Astrocyte (in vitro differentiated cells and primary cell): ENCODE measurements at regions not wholly inside any gene's neighbourhood (a gene's known extent, or its start where the extent isn't known, plus 50 kb on each side); places are given as distances from the start of the nearest gene placed in this dataset.
A peak's percentile ranks its signal among the peaks of the same experiment; 100 is the strongest.

ENCODE experiments used
- DNase-seq: peaks from one replicate; pipeline ENCODE4 v3.0.0-alpha.2; 2010; ENCODE audit warnings: low read depth
- FAIRE-seq: peaks from 2 replicates; lab custom pipeline; 2011; peaks lifted over from hg19 to GRCh38; lab: Jason Lieb, UNC
- H2AFZ ChIP-seq: 2 replicates; pipeline ENCODE4 v1.6.0; 2012; ENCODE audit warnings: low read depth, low read length, inconsistent platforms
- H3K27ac ChIP-seq: 2 replicates; pipeline ENCODE4 v1.5.1; 2011; ENCODE audit warnings: low read depth, low read length, inconsistent platforms
- H3K27me3 ChIP-seq: 2 replicates; pipeline ENCODE4 v1.6.0; 2011; ENCODE audit warnings: low read length, inconsistent platforms; ENCODE audit not compliant: insufficient read depth
- H3K36me3 ChIP-seq: 2 replicates; pipeline ENCODE4 v1.5.1; 2011; ENCODE audit warnings: low read length, inconsistent platforms; ENCODE audit not compliant: insufficient read depth
- H3K4me1 ChIP-seq: 2 replicates; pipeline ENCODE4 v1.5.1; 2011; ENCODE audit warnings: low read length, inconsistent platforms; ENCODE audit not compliant: insufficient read depth
- H3K4me2 ChIP-seq: 2 replicates; pipeline ENCODE4 v1.6.0; 2012; ENCODE audit warnings: low read length, inconsistent platforms
- H3K4me3 ChIP-seq: 2 replicates; pipeline ENCODE4 v1.5.1; 2011; ENCODE audit warnings: low read depth, mild to moderate bottlenecking, low read length, inconsistent platforms; ENCODE audit not compliant: insufficient read depth
- H3K79me2 ChIP-seq: 2 replicates; pipeline ENCODE4 v1.6.0; 2012; ENCODE audit warnings: mild to moderate bottlenecking, low read length, inconsistent platforms; ENCODE audit not compliant: insufficient read depth
- H3K9ac ChIP-seq: 2 replicates; pipeline ENCODE4 v1.6.0; 2012; ENCODE audit warnings: mild to moderate bottlenecking, low read length, inconsistent platforms
- H3K9me3 ChIP-seq: 2 replicates; pipeline ENCODE4 v1.5.1; 2012; ENCODE audit warnings: low read depth, mild to moderate bottlenecking, low read length, inconsistent platforms; ENCODE audit not compliant: insufficient read depth
- H4K20me1 ChIP-seq: 2 replicates; pipeline ENCODE4 v1.6.0; 2012; ENCODE audit warnings: low read length, inconsistent platforms; ENCODE audit not compliant: insufficient read depth
- H3K27ac Mint-ChIP-seq: one replicate; pipeline ENCODE4 v1.8.0; 2021; ENCODE audit warnings: mild to moderate bottlenecking, mixed read lengths; ENCODE audit not compliant: unreplicated experiment
- H3K27me3 Mint-ChIP-seq: one replicate; pipeline ENCODE4 v1.8.0; 2021; ENCODE audit warnings: low read depth, mixed read lengths; ENCODE audit not compliant: unreplicated experiment
- H3K36me3 Mint-ChIP-seq: one replicate; pipeline ENCODE4 v1.8.0; 2021; ENCODE audit warnings: low read depth, mixed read lengths; ENCODE audit not compliant: unreplicated experiment
- H3K4me1 Mint-ChIP-seq: one replicate; pipeline ENCODE4 v1.8.0; 2021; ENCODE audit warnings: low read depth, mixed read lengths; ENCODE audit not compliant: unreplicated experiment
- H3K4me3 Mint-ChIP-seq: one replicate; pipeline ENCODE4 v1.8.0; 2021; ENCODE audit warnings: mild to moderate bottlenecking, moderate library complexity, mixed read lengths; ENCODE audit not compliant: unreplicated experiment
- H3K9me3 Mint-ChIP-seq: one replicate; pipeline ENCODE4 v1.8.0; 2021; ENCODE audit warnings: mild to moderate bottlenecking, mixed read lengths; ENCODE audit not compliant: unreplicated experiment
- EZH2 ChIP-seq: IDR thresholded peaks from 2 replicates; pipeline ENCODE4 v1.6.1; 2012; ENCODE audit warnings: mild to moderate bottlenecking, low read length, inconsistent platforms; ENCODE audit not compliant: insufficient read depth
- TF ChIP-seq, protein P1 (sequence below): IDR thresholded peaks from 2 replicates; pipeline ENCODE4 v1.5.1; 2011; ENCODE audit warnings: low read depth, mild to moderate bottlenecking, inconsistent platforms, low read length, moderate library complexity; ENCODE audit not compliant: insufficient read depth

DNA sequence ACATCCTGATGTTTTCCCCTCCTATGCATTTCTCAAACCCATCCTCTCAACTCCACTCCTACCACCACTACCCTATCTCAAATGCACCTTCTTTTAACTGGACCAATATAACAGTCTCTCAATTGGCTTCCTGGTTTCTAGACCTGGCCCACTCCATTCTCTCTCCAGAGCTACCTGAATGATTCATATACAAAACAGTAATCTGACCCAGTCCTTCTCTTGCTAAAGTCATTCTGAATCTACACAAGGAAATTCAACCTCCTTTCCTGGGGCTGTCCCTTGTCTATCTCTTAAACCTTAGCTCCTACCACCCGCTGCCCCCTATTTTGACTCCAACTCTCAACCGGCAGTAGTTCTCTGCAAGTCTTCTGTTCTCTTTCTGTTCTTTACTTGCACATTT, 97.2 kb downstream of the PCSK1 start:
- H2AFZ ChIP-seq: peak overlapping the region; percentile 3

GRCh38 chr5:96333391-96333790, 99.7 kb downstream of the PCSK1 start:
- Histone ChIP-seq H3K9me3 (no peaks in the 10 kb centered on the region), H3K36me3 (no peaks in the 10 kb centered on the region), H2AFZ (no peak overlapping the region), H3K9ac (no peak overlapping the region), H3K27me3 (no peaks in the 10 kb centered on the region), H3K79me2 (no peaks in the 10 kb centered on the region), H3K4me3 (no peak overlapping the region), H3K4me2 (no peak overlapping the region), H3K27ac (no peak overlapping the region), H3K4me1 (peaks cover 14% of the 10 kb centered on the region), H4K20me1 (no peaks in the 10 kb centered on the region)
- Mint-ChIP-seq H3K27ac (peak overlapping the region; percentile 20), H3K27me3 (no peaks in the 10 kb centered on the region), H3K4me3 (no peak overlapping the region), H3K4me1 (peaks cover 24% of the 10 kb centered on the region), H3K9me3 (no peaks in the 10 kb centered on the region), H3K36me3 (no peaks in the 10 kb centered on the region)
- no peak for TF ChIP-seq EZH2
- TF ChIP-seq, protein P1, sequence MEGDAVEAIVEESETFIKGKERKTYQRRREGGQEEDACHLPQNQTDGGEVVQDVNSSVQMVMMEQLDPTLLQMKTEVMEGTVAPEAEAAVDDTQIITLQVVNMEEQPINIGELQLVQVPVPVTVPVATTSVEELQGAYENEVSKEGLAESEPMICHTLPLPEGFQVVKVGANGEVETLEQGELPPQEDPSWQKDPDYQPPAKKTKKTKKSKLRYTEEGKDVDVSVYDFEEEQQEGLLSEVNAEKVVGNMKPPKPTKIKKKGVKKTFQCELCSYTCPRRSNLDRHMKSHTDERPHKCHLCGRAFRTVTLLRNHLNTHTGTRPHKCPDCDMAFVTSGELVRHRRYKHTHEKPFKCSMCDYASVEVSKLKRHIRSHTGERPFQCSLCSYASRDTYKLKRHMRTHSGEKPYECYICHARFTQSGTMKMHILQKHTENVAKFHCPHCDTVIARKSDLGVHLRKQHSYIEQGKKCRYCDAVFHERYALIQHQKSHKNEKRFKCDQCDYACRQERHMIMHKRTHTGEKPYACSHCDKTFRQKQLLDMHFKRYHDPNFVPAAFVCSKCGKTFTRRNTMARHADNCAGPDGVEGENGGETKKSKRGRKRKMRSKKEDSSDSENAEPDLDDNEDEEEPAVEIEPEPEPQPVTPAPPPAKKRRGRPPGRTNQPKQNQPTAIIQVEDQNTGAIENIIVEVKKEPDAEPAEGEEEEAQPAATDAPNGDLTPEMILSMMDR: no peak
- FAIRE-seq (no peak), DNase-seq (no peak)

More for the DNA sequence above, 97.2 kb downstream of the PCSK1 start:
- H3K36me3 ChIP-seq: no peaks in the 10 kb centered on the region
- Mint-ChIP-seq H3K4me3 (no peak overlapping the region), H3K27ac (no peak overlapping the region), H3K9me3 (no peaks in the 10 kb centered on the region), H3K4me1 (peaks cover 6% of the 10 kb centered on the region), H3K27me3 (no peaks in the 10 kb centered on the region), H3K36me3 (no peaks in the 10 kb centered on the region)
- peak overlapping the region; percentile 62 for H3K4me2 ChIP-seq
- no peak for FAIRE-seq
- H3K9me3 ChIP-seq: no peaks in the 10 kb centered on the region
- H3K27ac ChIP-seq: peak overlapping the region; percentile 21
- no peak overlapping the region for H3K4me3 ChIP-seq
- peak overlapping the region; percentile 42 for H3K9ac ChIP-seq
- no peak for TF ChIP-seq EZH2
- TF ChIP-seq, protein P1: no peak
- DNase-seq: no peak
- no peaks in the 10 kb centered on the region for H4K20me1 ChIP-seq
- peaks cover 14% of the 10 kb centered on the region for H3K4me1 ChIP-seq
- H3K79me2 ChIP-seq: no peaks in the 10 kb centered on the region
- no peaks in the 10 kb centered on the region for H3K27me3 ChIP-seq

DNA sequence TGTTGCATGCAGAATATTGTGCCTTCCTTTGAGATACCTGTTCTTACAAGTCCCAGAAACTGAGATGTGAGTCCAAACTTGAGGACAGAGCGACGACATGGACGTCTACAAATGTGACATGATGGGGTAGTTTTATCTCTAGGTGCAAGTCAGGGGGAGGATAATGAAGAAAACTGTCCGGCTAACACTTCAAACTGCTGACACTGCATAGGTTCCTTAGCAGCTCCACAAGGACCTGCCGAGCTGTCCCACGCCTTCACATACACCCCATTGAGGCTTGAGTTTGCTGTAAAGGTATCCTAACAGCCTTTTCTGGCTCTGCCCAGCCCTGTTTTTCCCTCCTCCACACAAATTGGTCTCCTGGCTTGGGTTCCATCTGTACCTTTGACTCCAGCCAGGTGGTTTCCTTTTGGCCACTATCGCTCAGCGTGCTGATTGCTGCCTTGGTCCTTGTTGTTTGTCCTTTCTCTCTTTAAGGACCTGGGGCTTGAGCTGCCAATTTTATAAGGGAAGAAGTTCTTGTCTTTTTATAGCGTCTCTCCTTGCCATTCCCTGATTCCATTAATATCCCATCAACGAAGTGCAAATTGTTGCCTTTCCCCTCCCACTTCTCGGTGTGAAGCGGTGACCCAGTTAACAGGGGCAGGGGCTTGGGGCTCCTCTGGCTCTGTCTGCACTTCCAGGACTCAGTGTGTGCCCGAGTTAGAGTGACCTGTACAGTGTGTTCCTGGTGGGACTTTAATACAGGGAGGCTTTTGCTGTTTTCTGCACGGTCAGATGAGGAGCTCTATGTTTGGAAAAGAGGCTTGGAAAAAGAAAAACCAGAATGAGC, 100.3 kb downstream of the PCSK1 start:
- H3K27ac Mint-ChIP-seq: peak overlapping the region; percentile 20
- Histone ChIP-seq H2AFZ (no peak overlapping the region), H3K27ac (no peak overlapping the region), H3K27me3 (no peaks in the 10 kb centered on the region), H3K4me3 (no peak overlapping the region), H3K36me3 (no peaks in the 10 kb centered on the region), H3K9me3 (no peaks in the 10 kb centered on the region), H3K79me2 (no peaks in the 10 kb centered on the region), H3K4me2 (no peak overlapping the region), H4K20me1 (no peaks in the 10 kb centered on the region), H3K9ac (no peak overlapping the region), H3K4me1 (peaks cover 14% of the 10 kb centered on the region)
- H3K4me1 Mint-ChIP-seq: peaks cover 28% of the 10 kb centered on the region
- no peaks in the 10 kb centered on the region for H3K36me3 Mint-ChIP-seq
- H3K9me3 Mint-ChIP-seq: no peaks in the 10 kb centered on the region
- TF ChIP-seq EZH2: no peak
- TF ChIP-seq, protein P1: no peak
- H3K4me3 Mint-ChIP-seq: no peak overlapping the region
- FAIRE-seq: no peak
- H3K27me3 Mint-ChIP-seq: no peaks in the 10 kb centered on the region
- no peak for DNase-seq
